ENCODE measurements at regions not wholly inside any gene's neighbourhood (a gene's known extent, or its start where the extent isn't known, plus 50 kb on each side); places are given as distances from the start of the nearest gene placed in this dataset.

GRCh38 chr11:80293293-80293692 lies 852.5 kb upstream of the TENM4 start:
- TF ChIP-seq CTCF (IDR thresholded peaks at IDR 0.05) (no peak), POLR2AphosphoS5 (IDR thresholded peaks at IDR 0.05) (no peak)

Data from sigmoid colon (tissue), 4 donors.